T-helper 2 cell treated with Interferon-gamma antibody and Interleukin-4, amounts not matched to agents 5 μg/mL and 100 μg/mL, for 36 hours (primary cell): ENCODE measurements at regions not wholly inside any gene's neighbourhood (a gene's known extent, or its start where the extent isn't known, plus 50 kb on each side); places are given as distances from the start of the nearest gene placed in this dataset.

Source experiments
- DNase-seq: peaks from one replicate; pipeline ENCODE4 v3.0.0; 2021; ENCODE audit warnings: low spot score
- H3K27ac Mint-ChIP-seq: one replicate; pipeline ENCODE4 v1.8.0; 2021; ENCODE audit warnings: mild to moderate bottlenecking, mixed read lengths
- H3K27me3 Mint-ChIP-seq: one replicate; pipeline ENCODE4 v1.8.0; 2021; ENCODE audit warnings: low read depth, mixed read lengths
- H3K36me3 Mint-ChIP-seq: one replicate; pipeline ENCODE4 v1.8.0; 2021; ENCODE audit warnings: low read depth, mixed read lengths
- H3K4me1 Mint-ChIP-seq: one replicate; pipeline ENCODE4 v1.8.0; 2021; ENCODE audit warnings: low read depth, mixed read lengths
- H3K4me3 Mint-ChIP-seq: one replicate; pipeline ENCODE4 v1.8.0; 2022; ENCODE audit warnings: mild to moderate bottlenecking, moderate library complexity, mixed read lengths
- H3K9me3 Mint-ChIP-seq: one replicate; pipeline ENCODE4 v1.8.0; 2021; ENCODE audit warnings: mixed read lengths

- no peaks in the 10 kb centered on the region for H3K36me3 Mint-ChIP-seq
- no peak overlapping the region for H3K4me3 Mint-ChIP-seq
Observed at GRCh38 chr15:39156646-39157250, 424.1 kb upstream of the THBS1 start.

GRCh38 chr15:39157882-39158281, 423.0 kb upstream of the THBS1 start:
- Mint-ChIP-seq H3K27me3 (peaks cover 23% of the 10 kb centered on the region), H3K4me3 (no peak overlapping the region), H3K36me3 (no peaks in the 10 kb centered on the region), H3K9me3 (no peaks in the 10 kb centered on the region), H3K27ac (no peak overlapping the region), H3K4me1 (no peaks in the 10 kb centered on the region)
- DNase-seq, result no peak

More at GRCh38 chr15:39156646-39157250, 424.1 kb upstream of the THBS1 start:
- no peaks in the 10 kb centered on the region for H3K4me1 Mint-ChIP-seq
- peaks cover 16% of the 10 kb centered on the region for H3K27me3 Mint-ChIP-seq
- no peak for DNase-seq
- H3K27ac Mint-ChIP-seq, result no peak overlapping the region
- H3K9me3 Mint-ChIP-seq, result no peaks in the 10 kb centered on the region

- H3K4me1 Mint-ChIP-seq, result no peaks in the 10 kb centered on the region
- H3K36me3 Mint-ChIP-seq, result no peaks in the 10 kb centered on the region
- H3K9me3 Mint-ChIP-seq, result no peaks in the 10 kb centered on the region
- DNase-seq, result no peak
- H3K27ac Mint-ChIP-seq, result no peak overlapping the region
- H3K4me3 Mint-ChIP-seq, result no peak overlapping the region
- H3K27me3 Mint-ChIP-seq, result peaks cover 35% of the 10 kb centered on the region
Observed at GRCh38 chr15:39159833-39160232, 421.0 kb upstream of the THBS1 start.

GRCh38 chr15:39161096-39161495, 419.8 kb upstream of the THBS1 start:
- Mint-ChIP-seq H3K9me3 (no peaks in the 10 kb centered on the region), H3K27ac (no peak overlapping the region)

GRCh38 chr15:39165020-39165706, 415.7 kb upstream of the THBS1 start:
- no peaks in the 10 kb centered on the region for H3K4me1 Mint-ChIP-seq
- no peak overlapping the region for H3K27ac Mint-ChIP-seq
- peaks cover 55% of the 10 kb centered on the region for H3K27me3 Mint-ChIP-seq
- H3K9me3 Mint-ChIP-seq, result no peaks in the 10 kb centered on the region
- no peaks in the 10 kb centered on the region for H3K36me3 Mint-ChIP-seq
- no peak for DNase-seq
- no peak overlapping the region for H3K4me3 Mint-ChIP-seq

More at GRCh38 chr15:39161096-39161495, 419.8 kb upstream of the THBS1 start:
- H3K4me1 Mint-ChIP-seq, result no peaks in the 10 kb centered on the region
- no peak overlapping the region for H3K4me3 Mint-ChIP-seq
- no peak for DNase-seq
- H3K36me3 Mint-ChIP-seq, result no peaks in the 10 kb centered on the region
- H3K27me3 Mint-ChIP-seq, result peaks cover 43% of the 10 kb centered on the region

- Mint-ChIP-seq H3K27me3 (peaks cover 49% of the 10 kb centered on the region), H3K4me1 (peaks cover 3% of the 10 kb centered on the region), H3K27ac (no peak overlapping the region)
Observed at GRCh38 chr15:39167164-39168058, 413.5 kb upstream of the THBS1 start.

GRCh38 chr15:39171944-39172368, 408.9 kb upstream of the THBS1 start:
- Mint-ChIP-seq H3K36me3 (no peaks in the 10 kb centered on the region), H3K4me3 (no peak overlapping the region), H3K27me3 (peaks cover 20% of the 10 kb centered on the region), H3K27ac (no peak overlapping the region), H3K4me1 (peaks cover 3% of the 10 kb centered on the region), H3K9me3 (no peaks in the 10 kb centered on the region)
- peak; percentile 10 for DNase-seq

More at GRCh38 chr15:39167164-39168058, 413.5 kb upstream of the THBS1 start:
- Mint-ChIP-seq H3K4me3 (no peak overlapping the region), H3K36me3 (no peaks in the 10 kb centered on the region), H3K9me3 (no peaks in the 10 kb centered on the region)
- no peak for DNase-seq

GRCh38 chr15:39172380-39173281, 408.2 kb upstream of the THBS1 start:
- Mint-ChIP-seq H3K4me3 (no peak overlapping the region), H3K27me3 (peaks cover 20% of the 10 kb centered on the region), H3K9me3 (no peaks in the 10 kb centered on the region), H3K4me1 (peaks cover 3% of the 10 kb centered on the region), H3K27ac (no peak overlapping the region), H3K36me3 (no peaks in the 10 kb centered on the region)
- no peak for DNase-seq

GRCh38 chr15:39173426-39173825, 407.5 kb upstream of the THBS1 start:
- peaks cover 18% of the 10 kb centered on the region for H3K27me3 Mint-ChIP-seq
- H3K27ac Mint-ChIP-seq, result no peak overlapping the region

GRCh38 chr15:39174332-39174731, 406.5 kb upstream of the THBS1 start:
- Mint-ChIP-seq H3K36me3 (no peaks in the 10 kb centered on the region), H3K9me3 (no peaks in the 10 kb centered on the region), H3K27ac (no peak overlapping the region), H3K27me3 (peaks cover 13% of the 10 kb centered on the region), H3K4me1 (peaks cover 3% of the 10 kb centered on the region), H3K4me3 (no peak overlapping the region)
- DNase-seq, result no peak

More at GRCh38 chr15:39173426-39173825, 407.5 kb upstream of the THBS1 start:
- no peak for DNase-seq
- H3K4me3 Mint-ChIP-seq, result no peak overlapping the region
- no peaks in the 10 kb centered on the region for H3K36me3 Mint-ChIP-seq
- H3K9me3 Mint-ChIP-seq, result no peaks in the 10 kb centered on the region
- peaks cover 3% of the 10 kb centered on the region for H3K4me1 Mint-ChIP-seq

- Mint-ChIP-seq H3K27me3 (peaks cover 19% of the 10 kb centered on the region), H3K9me3 (no peaks in the 10 kb centered on the region), H3K4me3 (no peak overlapping the region)
Observed at GRCh38 chr15:39176030-39176429, 404.8 kb upstream of the THBS1 start.

GRCh38 chr15:39177561-39177960, 403.3 kb upstream of the THBS1 start:
- no peak overlapping the region for H3K4me3 Mint-ChIP-seq
- H3K4me1 Mint-ChIP-seq, result no peaks in the 10 kb centered on the region
- no peaks in the 10 kb centered on the region for H3K9me3 Mint-ChIP-seq
- no peak overlapping the region for H3K27ac Mint-ChIP-seq
- H3K36me3 Mint-ChIP-seq, result no peaks in the 10 kb centered on the region
- H3K27me3 Mint-ChIP-seq, result peaks cover 25% of the 10 kb centered on the region
- no peak for DNase-seq

More at GRCh38 chr15:39176030-39176429, 404.8 kb upstream of the THBS1 start:
- H3K27ac Mint-ChIP-seq, result no peak overlapping the region
- peaks cover 3% of the 10 kb centered on the region for H3K4me1 Mint-ChIP-seq
- no peaks in the 10 kb centered on the region for H3K36me3 Mint-ChIP-seq
- no peak for DNase-seq

- Mint-ChIP-seq H3K27ac (no peak overlapping the region), H3K27me3 (peaks cover 21% of the 10 kb centered on the region), H3K36me3 (no peaks in the 10 kb centered on the region), H3K9me3 (no peaks in the 10 kb centered on the region), H3K4me1 (no peaks in the 10 kb centered on the region), H3K4me3 (no peak overlapping the region)
- no peak for DNase-seq
Observed at GRCh38 chr15:39180030-39180429, 400.8 kb upstream of the THBS1 start.
